ENCODE measurements at regions not wholly inside any gene's neighbourhood (a gene's known extent, or its start where the extent isn't known, plus 50 kb on each side); places are given as distances from the start of the nearest gene placed in this dataset.

- TF ChIP-seq POLR2AphosphoS5 (IDR thresholded peaks at IDR 0.05) (peak; percentile 52 to 72 (median 57)), CTCF (IDR thresholded peaks at IDR 0.05) (no peak), POLR2A (IDR thresholded peaks at IDR 0.05) (peak; percentile 40), EP300 (IDR thresholded peaks at IDR 0.05; ENCODE audit: low read depth) (peak; percentile 75)
Measured at GRCh38 chr10:4241724-4242345, 456.8 kb upstream of the KLF6 start.
